Natural killer cell (primary cell): ENCODE measurements at regions not wholly inside any gene's neighbourhood (a gene's known extent, or its start where the extent isn't known, plus 50 kb on each side); places are given as distances from the start of the nearest gene placed in this dataset.

Experiments used
- ATAC-seq, 3 donors: fragments of 150-1000 bp in 2 of 3; fragments of 200-7000 bp in 1 of 3; cut with Tn5 transposase; 1 replicate in 1 of 3; 2 replicates in 2 of 3; pipeline ENCODE4 v1.10.0; 2021; ENCODE audit warnings: mild to moderate bottlenecking in 2 of 3, moderate library complexity in 2 of 3
- DNase-seq, 2 donors: peaks; one replicate each; pipeline versions ENCODE4 v3.0.0 to v3.0.0-alpha.2; 2013 to 2021; ENCODE audit warnings: mixed read lengths in 1 of 2
- H3K27ac ChIP-seq: one replicate; pipeline ENCODE4 v1.5.1; 2013; ENCODE audit warnings: mild to moderate bottlenecking, low read length
- H3K27me3 ChIP-seq: one replicate; pipeline ENCODE4 v1.6.1; 2013; ENCODE audit warnings: low read length; ENCODE audit not compliant: control insufficient read depth, insufficient read depth
- H3K36me3 ChIP-seq: one replicate; pipeline ENCODE4 v1.6.1; 2013; ENCODE audit warnings: low read length; ENCODE audit not compliant: control insufficient read depth, insufficient read depth
- H3K4me1 ChIP-seq: one replicate; pipeline ENCODE4 v1.6.1; 2013; ENCODE audit warnings: low read length; ENCODE audit not compliant: control insufficient read depth, insufficient read depth
- H3K4me3 ChIP-seq: one replicate; pipeline ENCODE4 v1.5.1; 2013; ENCODE audit warnings: low read length
- H3K9me3 ChIP-seq: one replicate; pipeline ENCODE4 v1.6.1; 2013; ENCODE audit warnings: low read length; ENCODE audit not compliant: control insufficient read depth, insufficient read depth
- H3K27ac Mint-ChIP-seq, 2 donors: one replicate each; pipeline ENCODE4 v1.8.0; 2022; ENCODE audit warnings: mild to moderate bottlenecking in 2 of 2, mixed read lengths in 2 of 2, moderate library complexity in 1 of 2
- H3K27me3 Mint-ChIP-seq, 2 donors: one replicate each; pipeline ENCODE4 v1.8.0; 2022; ENCODE audit warnings: low read depth in 2 of 2, mixed read lengths in 2 of 2
- H3K36me3 Mint-ChIP-seq: one replicate; pipeline ENCODE4 v1.8.0; 2022; ENCODE audit warnings: mixed read lengths
- H3K4me1 Mint-ChIP-seq, 2 donors: one replicate each; pipeline ENCODE4 v1.8.0; 2022; ENCODE audit warnings: mixed read lengths in 2 of 2
- H3K4me3 Mint-ChIP-seq: one replicate; pipeline ENCODE4 v1.8.0; 2022; ENCODE audit warnings: mild to moderate bottlenecking, moderate library complexity, mixed read lengths
- H3K9me3 Mint-ChIP-seq, 2 donors: one replicate each; pipeline ENCODE4 v1.8.0; 2022; ENCODE audit warnings: mixed read lengths in 2 of 2
- WGBS: methylation state at CpG from one replicate; pipeline ENCODE4 v1.1.7; 2013; ENCODE audit warnings: missing lambda C conversion rate; ENCODE audit not compliant: insufficient coverage; 5-methylcytosine and 5-hydroxymethylcytosine counted together
- intact Hi-C: fragments of 100-400 bp; cut with micrococcal nuclease; formaldehyde crosslinking; loops from one replicate; pipeline ENCODE4 v1.14.2; 2022
- TF ChIP-seq, protein P1 (sequence below): fragments of 200-600 bp; IDR thresholded peaks from one replicate; pipeline ENCODE4 v1.8.0; 2022; ENCODE audit warnings: antibody characterized with exemption

DNA sequence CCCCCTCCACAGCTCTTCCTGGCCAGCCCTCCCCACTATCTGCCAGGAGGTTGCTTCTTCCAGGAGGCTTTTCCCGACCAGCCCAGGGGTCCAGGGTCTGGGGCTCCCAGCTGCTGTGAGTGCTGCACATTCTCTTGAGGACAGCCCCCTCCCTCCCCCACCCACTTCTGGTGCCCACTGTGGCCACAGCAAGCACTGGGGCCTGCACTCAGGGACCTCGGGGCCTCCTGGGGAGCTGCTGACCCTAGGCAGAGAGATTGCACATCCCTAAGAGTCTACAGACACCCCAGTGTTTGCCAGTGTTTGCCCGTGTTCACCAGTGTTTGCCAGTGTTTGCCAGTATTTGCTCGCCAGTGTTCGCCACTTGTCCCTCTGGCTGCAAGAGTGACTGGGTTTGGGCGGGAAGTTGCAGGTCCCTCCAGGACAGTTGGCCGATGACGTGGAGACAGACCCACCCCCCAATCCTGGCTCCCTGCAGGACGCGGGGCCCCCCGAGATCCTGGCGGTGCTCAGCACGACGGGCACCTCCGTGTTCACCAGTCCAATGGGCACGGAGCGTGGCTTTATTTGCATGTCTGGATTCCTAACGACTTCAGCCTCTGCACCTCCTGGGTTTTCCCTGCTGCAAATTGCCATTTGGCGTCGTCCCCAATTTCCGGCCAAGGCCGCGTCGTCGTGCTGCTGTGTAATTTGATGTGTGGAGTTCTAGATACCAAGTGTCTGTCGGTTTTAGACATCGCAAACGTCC lies 87.5 kb upstream of the NKX1-1 start:
- Histone ChIP-seq H3K4me1 (no peaks in the 10 kb centered on the region), H3K4me3 (no peak overlapping the region), H3K9me3 (no peaks in the 10 kb centered on the region), H3K27ac (no peak overlapping the region), H3K36me3 (no peaks in the 10 kb centered on the region), H3K27me3 (no peaks in the 10 kb centered on the region)
- no peak for DNase-seq
- WGBS = 85% methylated on average over 28 of the region's 28 CpGs
- no peak overlapping the region for H3K4me3 Mint-ChIP-seq
- H3K9me3 Mint-ChIP-seq = no peaks in the 10 kb centered on the region
- no peak for ATAC-seq
- no peak overlapping the region for H3K27ac Mint-ChIP-seq
- H3K27me3 Mint-ChIP-seq = no peaks in the 10 kb centered on the region
- TF ChIP-seq, protein P1, sequence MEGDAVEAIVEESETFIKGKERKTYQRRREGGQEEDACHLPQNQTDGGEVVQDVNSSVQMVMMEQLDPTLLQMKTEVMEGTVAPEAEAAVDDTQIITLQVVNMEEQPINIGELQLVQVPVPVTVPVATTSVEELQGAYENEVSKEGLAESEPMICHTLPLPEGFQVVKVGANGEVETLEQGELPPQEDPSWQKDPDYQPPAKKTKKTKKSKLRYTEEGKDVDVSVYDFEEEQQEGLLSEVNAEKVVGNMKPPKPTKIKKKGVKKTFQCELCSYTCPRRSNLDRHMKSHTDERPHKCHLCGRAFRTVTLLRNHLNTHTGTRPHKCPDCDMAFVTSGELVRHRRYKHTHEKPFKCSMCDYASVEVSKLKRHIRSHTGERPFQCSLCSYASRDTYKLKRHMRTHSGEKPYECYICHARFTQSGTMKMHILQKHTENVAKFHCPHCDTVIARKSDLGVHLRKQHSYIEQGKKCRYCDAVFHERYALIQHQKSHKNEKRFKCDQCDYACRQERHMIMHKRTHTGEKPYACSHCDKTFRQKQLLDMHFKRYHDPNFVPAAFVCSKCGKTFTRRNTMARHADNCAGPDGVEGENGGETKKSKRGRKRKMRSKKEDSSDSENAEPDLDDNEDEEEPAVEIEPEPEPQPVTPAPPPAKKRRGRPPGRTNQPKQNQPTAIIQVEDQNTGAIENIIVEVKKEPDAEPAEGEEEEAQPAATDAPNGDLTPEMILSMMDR = no peak
- H3K36me3 Mint-ChIP-seq = no peaks in the 10 kb centered on the region
- intact Hi-C loops = no loop called here
- H3K4me1 Mint-ChIP-seq = no peaks in the 10 kb centered on the region

DNA sequence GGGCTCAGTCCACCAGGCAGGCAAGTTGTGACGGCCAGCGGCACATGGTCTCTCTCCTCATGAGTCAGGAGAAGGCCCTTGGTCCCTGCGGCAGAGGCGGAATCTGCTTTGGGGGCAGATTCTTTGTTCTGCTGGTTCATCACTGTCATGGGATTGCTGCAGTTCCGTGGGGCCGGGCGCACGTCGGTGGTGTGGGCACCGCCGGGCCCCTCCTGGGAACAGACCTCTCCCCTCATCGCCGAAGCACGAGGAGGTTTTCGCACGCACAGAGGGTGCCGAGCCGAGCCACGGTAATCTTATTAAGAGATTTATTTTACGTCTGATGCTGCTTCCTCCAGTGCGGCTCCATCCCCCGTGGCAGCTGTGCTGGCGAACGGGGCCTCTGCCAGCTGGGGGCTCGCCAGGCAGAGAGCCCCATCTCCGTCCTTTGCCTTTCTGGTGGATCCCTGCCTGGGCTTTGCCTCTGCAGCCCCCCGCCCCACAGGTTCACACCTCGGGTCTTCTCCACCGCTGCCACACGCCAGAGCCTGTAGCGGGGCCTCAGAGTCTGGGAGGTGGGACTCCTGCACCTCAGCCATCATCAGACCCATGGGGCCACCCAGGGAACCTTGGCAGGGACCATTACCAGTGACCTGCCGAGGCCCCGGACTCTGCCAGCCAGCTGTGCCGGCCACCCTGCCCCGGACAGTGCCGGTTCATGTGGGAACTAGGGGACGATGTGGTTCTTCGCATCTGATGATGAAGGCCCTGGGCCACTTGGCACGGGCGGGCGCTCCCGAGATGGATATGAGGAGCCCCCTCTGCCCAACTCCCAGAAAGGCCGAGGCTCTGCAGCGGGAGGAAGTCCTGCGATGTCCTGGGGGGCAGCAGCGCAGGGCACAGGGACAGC lies 86.7 kb upstream of the NKX1-1 start:
- TF ChIP-seq, protein P1 = no peak
- Mint-ChIP-seq H3K27ac (no peak overlapping the region), H3K9me3 (no peaks in the 10 kb centered on the region), H3K27me3 (peaks cover 0 to 2% of the 10 kb centered on the region in 2 donors), H3K36me3 (no peaks in the 10 kb centered on the region), H3K4me3 (no peak overlapping the region), H3K4me1 (no peaks in the 10 kb centered on the region)
- intact Hi-C loops = no loop called here
- WGBS = 78% methylated on average over 46 of the region's 46 CpGs
- H3K36me3 ChIP-seq = no peaks in the 10 kb centered on the region
- no peaks in the 10 kb centered on the region for H3K9me3 ChIP-seq
- no peaks in the 10 kb centered on the region for H3K4me1 ChIP-seq
- no peak for ATAC-seq
- H3K4me3 ChIP-seq = no peak overlapping the region
- no peak for DNase-seq
- H3K27me3 ChIP-seq = no peaks in the 10 kb centered on the region
- no peak overlapping the region for H3K27ac ChIP-seq

DNA sequence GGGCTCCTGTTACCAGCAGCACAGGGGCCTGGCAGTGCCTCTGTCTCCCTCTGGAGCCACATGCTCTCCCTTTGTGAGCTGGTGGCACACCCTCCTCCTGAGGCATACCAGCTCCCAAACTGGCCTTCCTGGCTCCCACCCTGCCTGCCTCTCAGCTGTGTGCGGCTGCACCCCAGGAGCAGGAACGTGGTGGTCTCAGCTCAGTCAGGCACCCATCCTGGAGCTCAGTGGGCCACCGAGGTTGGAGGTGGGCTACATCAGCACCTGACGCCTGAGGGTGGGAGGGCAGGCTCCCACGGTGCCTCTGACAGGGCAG lies 85.9 kb upstream of the NKX1-1 start:
- Mint-ChIP-seq H3K27ac (no peak overlapping the region), H3K4me1 (no peaks in the 10 kb centered on the region), H3K4me3 (no peak overlapping the region), H3K36me3 (no peaks in the 10 kb centered on the region), H3K27me3 (peaks cover 0 to 4% of the 10 kb centered on the region in 2 donors), H3K9me3 (no peaks in the 10 kb centered on the region)
- Histone ChIP-seq H3K4me1 (no peaks in the 10 kb centered on the region), H3K4me3 (no peak overlapping the region), H3K27me3 (no peaks in the 10 kb centered on the region), H3K27ac (no peak overlapping the region), H3K36me3 (no peaks in the 10 kb centered on the region), H3K9me3 (no peaks in the 10 kb centered on the region)
- intact Hi-C loops = no loop called here
- TF ChIP-seq, protein P1 = no peak
- no peak for ATAC-seq
- DNase-seq = no peak
- 78% methylated on average over 5 of the region's 5 CpGs for WGBS
